ENCODE measurements at regions not wholly inside any gene's neighbourhood (a gene's known extent, or its start where the extent isn't known, plus 50 kb on each side); places are given as distances from the start of the nearest gene placed in this dataset.

DNA sequence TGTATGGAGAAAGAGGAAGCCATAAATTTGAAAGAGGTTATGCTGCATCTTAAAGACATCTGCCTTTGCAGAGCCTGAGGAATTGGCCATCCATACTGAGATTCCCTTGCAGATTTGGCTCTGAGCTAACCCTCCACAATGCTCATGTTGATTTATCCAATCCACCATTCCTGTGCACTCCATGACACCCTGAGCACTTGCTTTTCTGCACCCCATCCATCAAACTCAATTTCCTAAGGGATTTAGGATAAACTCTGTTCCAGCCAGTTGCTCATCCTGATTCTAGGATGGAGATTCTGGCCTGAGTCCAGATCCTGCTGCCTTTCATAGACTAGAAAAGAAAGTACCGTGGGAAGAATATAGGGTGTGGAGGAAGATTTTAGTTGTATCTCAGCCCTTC lies 379.2 kb upstream of the LARGE1 start:
- DNase-seq (ENCODE audit: insufficient read length, low spot score) (no peak), FAIRE-seq (no peak)

GRCh38 chr22:34301569-34301968 lies 381.3 kb upstream of the LARGE1 start:
- no peak for FAIRE-seq
- no peak for DNase-seq (ENCODE audit: insufficient read length, low spot score)

DNA sequence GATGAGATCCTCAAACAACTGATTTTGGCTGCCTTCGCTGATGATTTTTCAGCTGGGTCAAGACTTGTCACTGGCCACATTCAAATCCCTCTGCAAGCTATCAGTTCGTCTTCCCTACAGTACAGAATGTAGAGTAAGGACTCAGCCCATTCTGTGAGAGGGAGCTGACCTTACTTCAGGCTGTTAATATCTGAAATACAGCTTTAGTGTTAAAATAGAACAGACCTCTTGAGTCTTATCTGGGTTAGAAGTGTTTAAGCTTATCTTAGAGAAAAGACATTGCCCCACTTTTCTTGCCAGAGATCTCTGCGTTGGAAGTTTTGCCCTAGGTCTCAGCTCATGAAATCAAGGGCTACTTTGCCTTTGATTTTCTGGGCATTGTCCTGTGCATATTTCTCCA lies 383.4 kb upstream of the LARGE1 start:
- FAIRE-seq (no peak), DNase-seq (ENCODE audit: insufficient read length, low spot score) (no peak)

DNA sequence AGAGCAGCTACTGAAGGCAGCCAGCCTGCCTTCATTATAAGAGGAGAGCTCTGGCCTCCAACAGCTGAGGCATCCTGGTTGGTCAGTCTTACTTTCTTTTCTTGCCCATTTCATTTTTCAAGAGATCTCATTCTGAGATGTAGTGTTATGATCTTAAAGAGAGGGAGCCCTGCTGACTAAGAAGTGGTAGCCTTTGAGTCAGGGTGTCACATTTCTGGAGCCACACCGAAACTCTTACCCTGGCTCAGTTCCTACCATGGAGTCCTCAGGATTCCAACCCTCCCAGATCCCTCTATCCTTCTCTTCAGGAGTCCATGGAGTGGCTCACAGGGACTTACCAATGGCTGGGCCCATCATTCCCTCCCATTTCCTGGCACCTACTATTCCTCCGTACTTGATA lies 386.1 kb upstream of the LARGE1 start:
- no peak for DNase-seq (ENCODE audit: insufficient read length, low spot score)
- FAIRE-seq, result no peak

GRCh38 chr22:34308101-34308500 lies 387.8 kb upstream of the LARGE1 start:
- FAIRE-seq, result no peak
- no peak for DNase-seq (ENCODE audit: insufficient read length, low spot score)

- no peak for FAIRE-seq
- no peak for DNase-seq (ENCODE audit: insufficient read length, low spot score)
These were observed 399.1 kb upstream of the LARGE1 start for GRCh38 chr22:34319346-34319745.

GRCh38 chr22:34324763-34325162 lies 404.5 kb upstream of the LARGE1 start:
- FAIRE-seq, result no peak
- no peak for DNase-seq (ENCODE audit: insufficient read length, low spot score)

- no peak for FAIRE-seq
These were observed 406.6 kb upstream of the LARGE1 start for GRCh38 chr22:34326901-34327300.

DNA sequence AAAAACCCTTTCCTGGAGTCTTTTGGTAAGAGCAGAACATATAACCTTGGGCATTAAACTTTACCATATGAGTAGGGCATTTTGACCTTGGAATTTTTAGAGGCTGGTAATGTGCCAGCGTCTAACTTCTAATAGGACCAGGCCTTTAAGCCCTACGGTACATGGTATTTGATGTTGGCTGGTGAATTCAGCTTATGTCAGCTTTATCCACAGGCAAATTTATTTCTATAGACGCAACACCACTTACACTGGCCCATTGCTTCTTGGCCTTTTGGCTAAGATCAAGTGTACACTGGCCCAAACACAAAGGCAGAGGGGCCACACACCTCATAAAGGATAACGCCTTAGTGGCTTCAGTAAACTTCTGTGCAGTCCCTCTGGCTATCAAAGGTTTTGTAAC lies 410.2 kb upstream of the LARGE1 start:
- no peak for FAIRE-seq

More at GRCh38 chr22:34326901-34327300, 406.6 kb upstream of the LARGE1 start:
- no peak for DNase-seq (ENCODE audit: insufficient read length, low spot score)

GRCh38 chr22:34333285-34333684 lies 413.0 kb upstream of the LARGE1 start:
- FAIRE-seq, result no peak
- no peak for DNase-seq (ENCODE audit: insufficient read length, low spot score)

More for the DNA sequence above, 410.2 kb upstream of the LARGE1 start:
- DNase-seq (ENCODE audit: insufficient read length, low spot score), result no peak

DNA sequence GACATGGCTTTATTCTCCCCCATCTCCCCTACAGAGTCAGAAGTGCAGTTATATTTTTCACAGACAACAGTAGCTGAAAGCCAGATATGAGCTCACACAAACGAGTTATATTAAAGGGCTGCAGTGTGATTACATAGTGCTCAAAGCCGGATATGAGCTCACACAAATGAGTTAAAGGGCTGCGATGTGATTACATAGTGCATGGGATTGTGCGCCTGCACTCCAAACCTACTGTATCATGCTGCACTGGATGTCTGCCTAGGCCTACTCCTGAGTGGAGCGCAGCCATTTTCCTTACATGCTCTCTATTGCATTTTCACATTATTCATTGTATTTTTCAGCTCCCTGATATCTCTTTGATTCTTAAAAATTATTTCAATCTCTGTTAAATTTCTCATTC lies 414.6 kb upstream of the LARGE1 start:
- FAIRE-seq, result no peak

DNA sequence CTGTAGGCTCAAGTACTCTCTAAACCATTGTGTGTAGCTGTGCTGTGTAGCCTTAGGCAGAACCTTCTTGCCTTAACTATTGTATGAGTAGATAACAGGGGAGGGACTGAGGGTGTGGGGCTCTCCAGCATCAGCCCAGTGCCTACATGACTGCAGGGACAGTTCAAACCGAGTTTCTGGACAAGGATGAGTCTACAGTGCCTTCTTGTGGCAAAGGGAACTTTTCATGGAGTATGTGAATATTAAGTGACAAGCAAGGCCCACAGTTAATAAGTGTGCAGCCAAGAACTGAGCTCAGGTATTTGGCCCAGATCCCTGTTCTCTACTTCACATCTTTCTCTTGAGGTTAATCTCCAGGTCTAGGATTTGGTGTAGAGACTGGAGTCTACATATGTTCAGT lies 424.4 kb upstream of the LARGE1 start:
- FAIRE-seq (no peak), DNase-seq (ENCODE audit: insufficient read length, low spot score) (no peak)

More for the DNA sequence above, 414.6 kb upstream of the LARGE1 start:
- no peak for DNase-seq (ENCODE audit: insufficient read length, low spot score)

GRCh38 chr22:34354071-34354817 lies 434.0 kb upstream of the LARGE1 start:
- FAIRE-seq (no peak), DNase-seq (ENCODE audit: insufficient read length, low spot score) (no peak)

GRCh38 chr22:34356481-34356880 lies 436.2 kb upstream of the LARGE1 start:
- FAIRE-seq, result no peak

DNA sequence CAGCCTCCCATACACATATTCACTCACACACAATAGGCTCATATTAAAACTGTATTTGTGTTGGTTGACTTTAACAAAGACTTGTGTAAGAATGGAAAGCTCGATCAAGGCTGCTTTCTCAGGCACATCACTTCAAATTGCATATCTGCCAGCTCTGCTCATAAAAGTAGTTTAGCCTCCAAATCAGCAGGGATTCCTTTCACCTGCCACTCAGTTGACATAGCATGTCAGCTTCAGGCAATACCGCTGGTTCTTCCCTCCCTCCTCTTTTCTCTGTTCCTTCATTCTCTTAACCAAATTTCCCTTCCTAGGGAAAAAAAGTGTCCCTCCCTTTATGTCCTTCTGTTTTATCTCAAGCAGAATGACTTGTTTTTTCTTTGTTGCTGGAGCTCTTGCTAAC lies 450.4 kb upstream of the LARGE1 start:
- DNase-seq (ENCODE audit: insufficient read length, low spot score) (no peak), FAIRE-seq (no peak)

More at GRCh38 chr22:34356481-34356880, 436.2 kb upstream of the LARGE1 start:
- DNase-seq (ENCODE audit: insufficient read length, low spot score), result no peak

DNA sequence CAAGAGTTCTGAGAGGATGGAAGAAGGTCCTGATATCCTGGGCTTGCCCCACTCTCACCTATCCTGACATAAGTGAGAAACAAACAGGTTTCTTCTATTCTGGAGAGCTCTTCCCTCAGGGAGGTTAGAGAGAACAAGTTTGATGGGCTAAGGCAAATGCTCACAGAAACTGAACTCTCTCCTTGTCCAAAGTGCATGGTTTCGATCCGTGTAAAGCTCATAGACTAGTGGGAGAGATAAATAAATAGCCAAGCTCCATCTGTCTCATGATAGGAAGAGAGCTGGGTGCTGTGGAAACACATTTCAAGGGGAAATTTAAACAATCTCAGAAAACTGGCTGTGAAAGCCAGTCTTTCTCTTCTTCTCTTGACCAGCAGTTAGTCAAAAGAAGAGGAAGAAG lies 459.5 kb upstream of the LARGE1 start:
- no peak for FAIRE-seq
- DNase-seq (ENCODE audit: insufficient read length, low spot score), result no peak

DNA sequence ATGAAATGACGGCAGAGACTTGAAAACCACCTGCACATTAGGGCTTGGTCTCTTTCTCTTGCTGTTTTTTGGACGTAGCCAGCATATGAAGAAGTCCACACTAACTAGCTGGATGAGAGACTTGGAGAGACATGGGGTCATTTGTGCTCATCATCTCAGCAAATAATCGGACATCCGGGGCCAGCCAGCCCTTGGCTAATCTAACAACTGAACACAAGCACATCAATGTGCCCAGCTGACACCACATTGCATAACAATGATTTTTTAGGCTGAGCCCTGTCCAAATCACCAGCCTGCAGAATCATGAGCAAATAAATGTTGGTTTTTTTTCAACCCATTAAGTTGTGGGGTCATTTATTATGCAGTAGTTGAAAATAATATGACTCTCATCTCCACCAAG lies 460.3 kb upstream of the LARGE1 start:
- no peak for DNase-seq (ENCODE audit: insufficient read length, low spot score)
- FAIRE-seq, result no peak

- FAIRE-seq (no peak), DNase-seq (ENCODE audit: insufficient read length, low spot score) (no peak)
These were observed 470.1 kb upstream of the LARGE1 start for GRCh38 chr22:34390400-34390799.

- DNase-seq (ENCODE audit: insufficient read length, low spot score) (no peak), FAIRE-seq (no peak)
These were observed 475.1 kb upstream of the LARGE1 start for GRCh38 chr22:34395370-34395769.

- DNase-seq (ENCODE audit: insufficient read length, low spot score) (no peak), FAIRE-seq (no peak)
These were observed 483.4 kb upstream of the LARGE1 start for GRCh38 chr22:34403667-34404066.

GRCh38 chr22:34410111-34410510 lies 489.8 kb upstream of the LARGE1 start:
- FAIRE-seq, result no peak
- DNase-seq (ENCODE audit: insufficient read length, low spot score), result no peak

DNA sequence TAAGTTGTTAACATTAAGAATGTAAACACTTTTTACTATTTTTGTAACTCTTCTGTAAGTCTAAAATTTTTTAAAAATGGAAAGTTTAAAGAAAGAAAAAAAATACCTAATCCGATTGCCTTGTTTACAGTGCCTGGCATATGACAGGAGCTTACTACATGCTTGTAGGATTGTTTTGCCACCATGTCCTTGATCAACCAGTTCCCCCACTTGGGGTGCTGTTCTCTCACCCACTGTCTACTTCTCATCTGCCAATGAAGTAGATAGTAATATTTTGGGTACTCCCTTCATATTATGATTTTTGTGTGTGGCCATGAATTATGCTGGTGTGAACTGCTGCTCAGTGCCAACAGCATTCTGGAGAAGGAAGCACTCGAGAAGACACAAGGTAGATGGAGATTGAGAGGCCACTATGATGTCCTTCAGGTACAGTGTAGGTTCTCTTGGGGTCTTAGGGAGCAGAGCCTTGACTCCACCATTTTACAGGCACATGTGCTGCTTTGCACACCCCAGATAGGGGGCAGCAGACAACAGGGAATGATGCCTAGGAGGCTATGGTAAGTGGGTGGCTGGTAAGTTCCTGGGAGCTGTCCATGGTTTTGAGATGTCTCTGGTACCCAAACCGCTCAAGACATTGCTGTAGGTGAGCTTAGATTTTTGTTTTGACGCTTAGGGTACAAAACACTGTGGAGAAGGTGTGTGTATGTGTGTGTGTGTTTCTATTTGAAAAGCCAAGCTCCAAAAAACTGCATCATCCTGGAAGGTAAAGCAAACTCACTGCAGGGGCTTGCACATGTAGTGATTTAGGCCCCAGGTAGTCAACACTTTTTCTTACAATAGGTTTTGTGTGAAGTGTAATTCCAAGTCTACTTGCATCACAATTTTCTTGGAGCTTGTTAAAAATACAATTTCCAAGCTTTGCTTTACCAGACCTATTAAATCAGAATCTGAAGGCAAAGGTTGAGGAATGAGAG lies 494.5 kb upstream of the LARGE1 start:
- FAIRE-seq (peak; percentile 28), DNase-seq (ENCODE audit: insufficient read length, low spot score) (peak; percentile 36)
